ENCODE measurements at regions not wholly inside any gene's neighbourhood (a gene's known extent, or its start where the extent isn't known, plus 50 kb on each side); places are given as distances from the start of the nearest gene placed in this dataset.

DNA sequence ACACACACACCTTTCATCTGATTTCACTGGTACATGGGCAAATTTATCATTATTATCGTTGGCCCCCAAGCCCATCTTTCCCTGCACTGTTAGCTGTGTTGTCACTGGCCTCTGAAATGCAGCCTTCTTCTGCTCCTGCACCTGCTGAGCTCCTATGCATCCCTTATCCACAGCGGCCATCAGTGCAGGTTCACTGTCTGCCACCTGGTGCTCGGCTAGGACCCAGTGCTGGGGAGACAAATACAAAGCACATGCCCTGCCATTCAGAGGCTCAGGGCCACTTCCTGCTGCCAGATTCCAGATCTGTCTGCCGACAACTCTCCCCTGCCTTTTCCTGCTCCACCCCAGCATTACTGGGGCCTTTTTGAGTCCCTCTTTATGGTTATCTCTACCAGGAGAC is 1205.4 kb downstream of the TBC1D22A start:
- no peaks in the 10 kb centered on the region for H3K4me1 Mint-ChIP-seq (ENCODE audit: low read depth)
- H3K4me3 Mint-ChIP-seq: no peak overlapping the region
- no peaks in the 10 kb centered on the region for H3K9me3 Mint-ChIP-seq
- peaks cover 11% of the 10 kb centered on the region for H3K27me3 Mint-ChIP-seq (ENCODE audit: low read depth)
- ATAC-seq (no peak), DNase-seq (no peak)
- no peaks in the 10 kb centered on the region for H3K36me3 Mint-ChIP-seq (ENCODE audit: insufficient read depth)

DNA sequence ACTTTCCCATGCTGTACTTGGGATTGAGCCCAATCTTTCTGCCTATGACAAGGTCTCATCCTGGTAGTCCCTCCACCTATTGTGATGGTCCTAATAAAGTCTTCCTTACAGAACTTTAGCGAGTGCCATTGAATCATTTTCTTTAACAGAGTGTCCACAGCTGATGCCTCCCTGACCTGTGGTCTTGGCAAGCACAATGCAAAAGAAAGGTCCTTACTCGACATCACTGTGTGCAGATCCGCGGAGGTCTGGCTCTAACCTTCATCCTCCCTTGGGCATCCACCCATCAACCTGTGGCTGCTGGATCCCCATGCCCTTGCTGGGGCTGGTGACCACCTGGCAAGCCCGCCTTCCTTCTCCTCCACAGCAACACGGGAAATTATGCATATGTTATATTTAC is 1203.9 kb downstream of the TBC1D22A start:
- no peak for ATAC-seq
- no peaks in the 10 kb centered on the region for H3K9me3 Mint-ChIP-seq
- peaks cover 14% of the 10 kb centered on the region for H3K27me3 Mint-ChIP-seq (ENCODE audit: low read depth)
- H3K36me3 Mint-ChIP-seq (ENCODE audit: insufficient read depth): no peaks in the 10 kb centered on the region
- no peak overlapping the region for H3K4me3 Mint-ChIP-seq
- no peaks in the 10 kb centered on the region for H3K4me1 Mint-ChIP-seq (ENCODE audit: low read depth)
- DNase-seq: no peak

GRCh38 chr22:47965896-47966295 is 1203.4 kb downstream of the TBC1D22A start:
- ATAC-seq: no peak
- Mint-ChIP-seq H3K27me3 (ENCODE audit: low read depth) (peaks cover 13% of the 10 kb centered on the region), H3K4me3 (no peak overlapping the region), H3K9me3 (no peaks in the 10 kb centered on the region), H3K36me3 (ENCODE audit: insufficient read depth) (no peaks in the 10 kb centered on the region), H3K4me1 (ENCODE audit: low read depth) (no peaks in the 10 kb centered on the region)
- DNase-seq: no peak

DNA sequence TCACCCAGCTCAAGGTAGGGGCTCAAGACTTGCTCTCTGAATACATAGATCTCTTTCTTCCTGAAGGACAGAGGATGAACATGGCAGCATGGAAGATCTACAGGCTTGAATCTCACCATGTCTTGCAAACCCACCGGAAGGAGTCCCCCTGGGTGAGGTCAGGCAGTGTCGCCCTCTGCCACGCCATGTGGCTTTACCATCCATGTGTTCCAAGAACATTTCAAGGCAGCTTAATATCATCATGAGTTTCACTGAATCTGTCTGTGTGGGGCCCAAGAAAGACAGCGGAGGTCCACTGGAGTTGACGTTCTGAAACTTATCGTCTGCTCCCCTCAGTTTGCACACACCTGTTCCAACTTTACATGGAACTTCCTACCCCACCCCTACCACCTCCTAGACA is 1202.6 kb downstream of the TBC1D22A start:
- no peaks in the 10 kb centered on the region for H3K9me3 Mint-ChIP-seq

DNA sequence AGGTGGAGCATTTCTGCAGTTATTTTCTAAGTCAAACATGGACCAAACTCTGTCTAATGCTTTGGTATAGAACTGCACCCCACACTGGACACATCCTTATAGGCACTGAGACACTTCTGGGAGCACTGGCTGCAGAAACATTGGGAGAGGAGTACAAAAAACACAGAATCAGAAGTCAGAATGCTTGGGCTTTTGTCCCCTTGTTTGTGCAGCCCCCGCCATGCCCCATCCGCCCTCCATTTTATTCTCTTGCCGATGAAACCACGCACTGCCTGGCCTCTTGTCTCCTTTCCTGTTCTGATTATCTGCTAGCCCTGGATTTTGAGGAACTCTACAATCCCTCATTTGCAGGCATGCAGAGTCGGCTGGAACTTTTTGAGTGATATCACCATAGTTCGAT is 1201.2 kb downstream of the TBC1D22A start:
- no peaks in the 10 kb centered on the region for H3K36me3 Mint-ChIP-seq (ENCODE audit: insufficient read depth)
- no peak overlapping the region for H3K4me3 Mint-ChIP-seq
- ATAC-seq (no peak), DNase-seq (no peak)
- H3K27me3 Mint-ChIP-seq (ENCODE audit: low read depth): peaks cover 9% of the 10 kb centered on the region
- no peaks in the 10 kb centered on the region for H3K9me3 Mint-ChIP-seq
- H3K4me1 Mint-ChIP-seq (ENCODE audit: low read depth): no peaks in the 10 kb centered on the region

More for the DNA sequence above, 1202.6 kb downstream of the TBC1D22A start:
- DNase-seq: no peak
- peaks cover 9% of the 10 kb centered on the region for H3K27me3 Mint-ChIP-seq (ENCODE audit: low read depth)
- no peak overlapping the region for H3K4me3 Mint-ChIP-seq
- H3K36me3 Mint-ChIP-seq (ENCODE audit: insufficient read depth): no peaks in the 10 kb centered on the region
- no peak for ATAC-seq
- H3K4me1 Mint-ChIP-seq (ENCODE audit: low read depth): no peaks in the 10 kb centered on the region

DNA sequence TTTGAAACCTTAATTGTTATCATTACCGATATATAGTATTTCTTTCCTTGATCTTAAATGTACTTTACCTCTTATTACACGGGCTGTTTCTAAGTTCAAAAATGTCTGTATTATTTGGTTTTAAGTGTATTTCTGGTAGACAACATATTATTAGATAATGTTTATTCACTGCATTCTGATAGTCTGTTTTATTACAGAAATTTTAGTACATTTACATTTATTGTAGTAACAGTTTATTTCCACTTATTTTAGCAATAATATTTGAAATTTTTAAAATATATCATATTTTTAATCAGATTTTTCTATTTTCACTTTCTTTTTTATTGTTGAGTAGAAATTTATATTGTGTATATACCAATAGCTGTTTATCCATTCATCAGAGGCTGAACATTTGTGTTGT is 1195.2 kb downstream of the TBC1D22A start:
- Mint-ChIP-seq H3K4me1 (ENCODE audit: low read depth) (no peaks in the 10 kb centered on the region), H3K27me3 (ENCODE audit: low read depth) (peaks cover 7% of the 10 kb centered on the region), H3K9me3 (peaks cover 5% of the 10 kb centered on the region), H3K36me3 (ENCODE audit: insufficient read depth) (no peaks in the 10 kb centered on the region), H3K4me3 (no peak overlapping the region)
- ATAC-seq (no peak), DNase-seq (no peak)

GRCh38 chr22:47954107-47954506 is 1191.7 kb downstream of the TBC1D22A start:
- Mint-ChIP-seq H3K9me3 (peaks cover 5% of the 10 kb centered on the region), H3K36me3 (ENCODE audit: insufficient read depth) (no peaks in the 10 kb centered on the region), H3K27me3 (ENCODE audit: low read depth) (peaks cover 18% of the 10 kb centered on the region), H3K4me1 (ENCODE audit: low read depth) (no peaks in the 10 kb centered on the region), H3K4me3 (no peak overlapping the region)
- DNase-seq (no peak), ATAC-seq (no peak)

GRCh38 chr22:47944941-47945340 is 1182.5 kb downstream of the TBC1D22A start:
- Mint-ChIP-seq H3K36me3 (ENCODE audit: insufficient read depth) (no peaks in the 10 kb centered on the region), H3K4me1 (ENCODE audit: low read depth) (peaks cover 7% of the 10 kb centered on the region), H3K4me3 (no peak overlapping the region), H3K9me3 (no peaks in the 10 kb centered on the region), H3K27me3 (ENCODE audit: low read depth) (peaks cover 3% of the 10 kb centered on the region)
- ATAC-seq (no peak), DNase-seq (no peak)

GRCh38 chr22:47943729-47944700 is 1181.6 kb downstream of the TBC1D22A start:
- H3K4me3 Mint-ChIP-seq: no peak overlapping the region
- H3K9me3 Mint-ChIP-seq: no peaks in the 10 kb centered on the region

DNA sequence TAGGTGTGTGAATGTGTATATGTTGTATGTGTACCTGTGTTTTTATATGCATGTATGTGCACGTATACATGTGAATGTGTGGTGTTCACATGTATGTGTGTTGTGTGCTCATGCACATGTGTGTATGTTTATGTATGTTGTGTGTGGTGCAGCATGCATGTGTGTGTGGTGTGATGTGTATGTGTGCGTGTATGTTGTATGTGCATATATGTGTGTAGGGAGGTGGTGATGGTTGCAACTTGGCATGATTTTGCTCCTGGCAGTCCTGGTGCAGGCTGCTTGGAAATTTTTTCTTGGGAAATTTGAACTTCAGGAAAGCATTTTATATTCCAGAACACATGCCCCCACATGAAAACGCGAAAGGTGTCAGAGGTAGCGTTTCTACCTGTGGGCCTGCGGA is 1177.8 kb downstream of the TBC1D22A start:
- H3K9me3 Mint-ChIP-seq: peaks cover 5% of the 10 kb centered on the region
- no peaks in the 10 kb centered on the region for H3K27me3 Mint-ChIP-seq (ENCODE audit: low read depth)
- H3K4me3 Mint-ChIP-seq: no peak overlapping the region
- H3K36me3 Mint-ChIP-seq (ENCODE audit: insufficient read depth): no peaks in the 10 kb centered on the region
- no peak for ATAC-seq
- peaks cover 7% of the 10 kb centered on the region for H3K4me1 Mint-ChIP-seq (ENCODE audit: low read depth)
- no peak for DNase-seq

More at GRCh38 chr22:47943729-47944700, 1181.6 kb downstream of the TBC1D22A start:
- Mint-ChIP-seq H3K36me3 (ENCODE audit: insufficient read depth) (no peaks in the 10 kb centered on the region), H3K4me1 (ENCODE audit: low read depth) (peaks cover 7% of the 10 kb centered on the region), H3K27me3 (ENCODE audit: low read depth) (no peaks in the 10 kb centered on the region)
- DNase-seq (no peak), ATAC-seq (no peak)

- Mint-ChIP-seq H3K27me3 (ENCODE audit: low read depth) (peaks cover 4% of the 10 kb centered on the region), H3K9me3 (peaks cover 13% of the 10 kb centered on the region), H3K36me3 (ENCODE audit: insufficient read depth) (no peaks in the 10 kb centered on the region), H3K4me3 (no peak overlapping the region), H3K4me1 (ENCODE audit: low read depth) (peaks cover under 1% of the 10 kb centered on the region)
- ATAC-seq (no peak), DNase-seq (no peak)
These were observed 1171.4 kb downstream of the TBC1D22A start for GRCh38 chr22:47933891-47934290.

- H3K4me3 Mint-ChIP-seq: no peak overlapping the region
- peaks cover 13% of the 10 kb centered on the region for H3K9me3 Mint-ChIP-seq
- DNase-seq (no peak), ATAC-seq (no peak)
- H3K27me3 Mint-ChIP-seq (ENCODE audit: low read depth): peaks cover 4% of the 10 kb centered on the region
- no peaks in the 10 kb centered on the region for H3K36me3 Mint-ChIP-seq (ENCODE audit: insufficient read depth)
- peaks cover 1% of the 10 kb centered on the region for H3K4me1 Mint-ChIP-seq (ENCODE audit: low read depth)
These were observed 1170.8 kb downstream of the TBC1D22A start for GRCh38 chr22:47933226-47933625.

GRCh38 chr22:47929646-47930185 is 1167.3 kb downstream of the TBC1D22A start:
- peaks cover 8% of the 10 kb centered on the region for H3K9me3 Mint-ChIP-seq
- peaks cover 12% of the 10 kb centered on the region for H3K27me3 Mint-ChIP-seq (ENCODE audit: low read depth)
- no peak for ATAC-seq
- H3K4me1 Mint-ChIP-seq (ENCODE audit: low read depth): peaks cover 1% of the 10 kb centered on the region
- DNase-seq: no peak
- H3K4me3 Mint-ChIP-seq: no peak overlapping the region
- H3K36me3 Mint-ChIP-seq (ENCODE audit: insufficient read depth): no peaks in the 10 kb centered on the region

GRCh38 chr22:47929073-47929472 is 1166.6 kb downstream of the TBC1D22A start:
- Mint-ChIP-seq H3K4me3 (no peak overlapping the region), H3K36me3 (ENCODE audit: insufficient read depth) (no peaks in the 10 kb centered on the region), H3K27me3 (ENCODE audit: low read depth) (peaks cover 12% of the 10 kb centered on the region), H3K4me1 (ENCODE audit: low read depth) (peaks cover 1% of the 10 kb centered on the region), H3K9me3 (peaks cover 8% of the 10 kb centered on the region)
- ATAC-seq (no peak), DNase-seq (no peak)

GRCh38 chr22:47928631-47929030 is 1166.2 kb downstream of the TBC1D22A start:
- peaks cover 3% of the 10 kb centered on the region for H3K9me3 Mint-ChIP-seq
- peaks cover 12% of the 10 kb centered on the region for H3K27me3 Mint-ChIP-seq (ENCODE audit: low read depth)
- H3K4me3 Mint-ChIP-seq: no peak overlapping the region
- H3K36me3 Mint-ChIP-seq (ENCODE audit: insufficient read depth): no peaks in the 10 kb centered on the region
- ATAC-seq (no peak), DNase-seq (no peak)
- H3K4me1 Mint-ChIP-seq (ENCODE audit: low read depth): peaks cover 1% of the 10 kb centered on the region
